ENCODE measurements at regions not wholly inside any gene's neighbourhood (a gene's known extent, or its start where the extent isn't known, plus 50 kb on each side); places are given as distances from the start of the nearest gene placed in this dataset.

DNA sequence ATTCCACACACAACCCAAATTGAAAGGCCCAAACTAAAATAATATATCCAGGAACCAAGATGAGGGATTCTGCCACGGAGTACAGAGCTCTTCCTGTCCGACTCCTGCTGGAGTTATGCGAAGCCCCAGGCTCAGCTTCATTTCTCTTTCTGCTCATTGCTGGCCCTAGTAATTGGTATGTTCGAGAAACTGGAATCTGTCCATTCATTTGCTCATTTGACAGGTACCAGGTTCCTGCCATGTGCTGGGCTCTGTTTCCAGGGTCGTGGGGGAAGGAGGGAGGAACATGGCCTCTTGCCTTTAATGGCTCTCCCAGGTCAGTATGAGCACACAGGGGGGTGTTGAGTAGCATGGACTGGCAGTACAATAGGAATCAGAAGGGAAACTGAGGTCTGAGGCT, 179.2 kb upstream of the SHH start:
- H3K27ac Mint-ChIP-seq (ENCODE audit: unreplicated experiment), result no peak overlapping the region
- no peak overlapping the region for H3K4me2 ChIP-seq (ENCODE audit: low read length)
- H3K4me3 ChIP-seq (ENCODE audit: insufficient read depth, low read depth, low read length), result no peak overlapping the region
- H3K36me3 ChIP-seq (ENCODE audit: insufficient read depth, low read length), result no peaks in the 10 kb centered on the region
- no peak overlapping the region for H3K9ac ChIP-seq (ENCODE audit: low read length)
- FAIRE-seq, result no peak
- H2AFZ ChIP-seq (ENCODE audit: low read depth, low read length), result no peak overlapping the region
- no peaks in the 10 kb centered on the region for H3K4me1 ChIP-seq (ENCODE audit: insufficient read depth, low read length)
- no peak overlapping the region for H3K27ac ChIP-seq (ENCODE audit: low read depth, low read length)
- no peak overlapping the region for H3K4me3 Mint-ChIP-seq (ENCODE audit: unreplicated experiment)
- H3K9me3 ChIP-seq (ENCODE audit: insufficient read depth, low read depth, low read length), result peaks cover 2% of the 10 kb centered on the region
- DNase-seq (ENCODE audit: low read depth), result no peak
- no peaks in the 10 kb centered on the region for H3K27me3 ChIP-seq (ENCODE audit: insufficient read depth, low read length)
- no peaks in the 10 kb centered on the region for H3K79me2 ChIP-seq (ENCODE audit: insufficient read depth, low read length)
- TF ChIP-seq, protein P1, sequence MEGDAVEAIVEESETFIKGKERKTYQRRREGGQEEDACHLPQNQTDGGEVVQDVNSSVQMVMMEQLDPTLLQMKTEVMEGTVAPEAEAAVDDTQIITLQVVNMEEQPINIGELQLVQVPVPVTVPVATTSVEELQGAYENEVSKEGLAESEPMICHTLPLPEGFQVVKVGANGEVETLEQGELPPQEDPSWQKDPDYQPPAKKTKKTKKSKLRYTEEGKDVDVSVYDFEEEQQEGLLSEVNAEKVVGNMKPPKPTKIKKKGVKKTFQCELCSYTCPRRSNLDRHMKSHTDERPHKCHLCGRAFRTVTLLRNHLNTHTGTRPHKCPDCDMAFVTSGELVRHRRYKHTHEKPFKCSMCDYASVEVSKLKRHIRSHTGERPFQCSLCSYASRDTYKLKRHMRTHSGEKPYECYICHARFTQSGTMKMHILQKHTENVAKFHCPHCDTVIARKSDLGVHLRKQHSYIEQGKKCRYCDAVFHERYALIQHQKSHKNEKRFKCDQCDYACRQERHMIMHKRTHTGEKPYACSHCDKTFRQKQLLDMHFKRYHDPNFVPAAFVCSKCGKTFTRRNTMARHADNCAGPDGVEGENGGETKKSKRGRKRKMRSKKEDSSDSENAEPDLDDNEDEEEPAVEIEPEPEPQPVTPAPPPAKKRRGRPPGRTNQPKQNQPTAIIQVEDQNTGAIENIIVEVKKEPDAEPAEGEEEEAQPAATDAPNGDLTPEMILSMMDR (IDR thresholded peaks at IDR 0.05; ENCODE audit: insufficient read depth, low read depth, low read length), result no peak
- TF ChIP-seq EZH2 (IDR thresholded peaks at IDR 0.05; ENCODE audit: insufficient read depth, low read length), result no peak
- H4K20me1 ChIP-seq (ENCODE audit: insufficient read depth, low read length), result no peaks in the 10 kb centered on the region
- peaks cover 1% of the 10 kb centered on the region for H3K36me3 Mint-ChIP-seq (ENCODE audit: low read depth, unreplicated experiment)
- H3K27me3 Mint-ChIP-seq (ENCODE audit: low read depth, unreplicated experiment), result peaks cover 71% of the 10 kb centered on the region
- peaks cover 20% of the 10 kb centered on the region for H3K9me3 Mint-ChIP-seq (ENCODE audit: unreplicated experiment)
- H3K4me1 Mint-ChIP-seq (ENCODE audit: low read depth, unreplicated experiment), result no peaks in the 10 kb centered on the region

DNA sequence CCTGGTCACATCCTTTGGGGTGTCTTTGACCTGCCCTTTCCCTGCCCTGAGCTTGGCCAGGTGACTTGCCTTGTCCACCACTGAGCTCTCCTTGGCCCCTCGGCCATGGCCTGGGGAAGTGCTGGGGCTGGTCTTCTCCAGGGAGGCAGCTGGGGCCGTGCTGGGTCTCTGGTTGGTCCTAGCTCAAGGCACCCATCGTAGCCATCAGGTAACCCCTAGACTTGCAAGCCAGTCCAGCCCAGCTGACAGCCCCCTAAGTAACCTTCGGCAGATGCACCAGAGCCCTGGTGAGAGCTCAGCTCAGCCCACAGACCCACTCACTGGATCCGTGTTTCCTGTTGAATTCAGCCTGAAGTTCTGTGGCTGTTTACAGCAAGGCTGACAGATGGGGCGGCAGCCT, 176.2 kb upstream of the SHH start:
- Histone ChIP-seq H3K79me2 (ENCODE audit: insufficient read depth, low read length) (no peaks in the 10 kb centered on the region), H3K4me3 (ENCODE audit: insufficient read depth, low read depth, low read length) (no peak overlapping the region), H2AFZ (ENCODE audit: low read depth, low read length) (no peak overlapping the region), H4K20me1 (ENCODE audit: insufficient read depth, low read length) (no peaks in the 10 kb centered on the region), H3K9ac (ENCODE audit: low read length) (no peak overlapping the region), H3K4me2 (ENCODE audit: low read length) (no peak overlapping the region), H3K9me3 (ENCODE audit: insufficient read depth, low read depth, low read length) (peaks cover 2% of the 10 kb centered on the region), H3K4me1 (ENCODE audit: insufficient read depth, low read length) (no peaks in the 10 kb centered on the region), H3K36me3 (ENCODE audit: insufficient read depth, low read length) (no peaks in the 10 kb centered on the region), H3K27ac (ENCODE audit: low read depth, low read length) (no peak overlapping the region), H3K27me3 (ENCODE audit: insufficient read depth, low read length) (no peaks in the 10 kb centered on the region)
- no peak for FAIRE-seq
- peaks cover 67% of the 10 kb centered on the region for H3K27me3 Mint-ChIP-seq (ENCODE audit: low read depth, unreplicated experiment)
- H3K4me3 Mint-ChIP-seq (ENCODE audit: unreplicated experiment), result no peak overlapping the region
- H3K4me1 Mint-ChIP-seq (ENCODE audit: low read depth, unreplicated experiment), result no peaks in the 10 kb centered on the region
- H3K36me3 Mint-ChIP-seq (ENCODE audit: low read depth, unreplicated experiment), result peaks cover 2% of the 10 kb centered on the region
- H3K9me3 Mint-ChIP-seq (ENCODE audit: unreplicated experiment), result peaks cover 20% of the 10 kb centered on the region
- TF ChIP-seq, protein P1 (IDR thresholded peaks at IDR 0.05; ENCODE audit: insufficient read depth, low read depth, low read length), result no peak
- TF ChIP-seq EZH2 (IDR thresholded peaks at IDR 0.05; ENCODE audit: insufficient read depth, low read length), result no peak
- no peak for DNase-seq (ENCODE audit: low read depth)
- no peak overlapping the region for H3K27ac Mint-ChIP-seq (ENCODE audit: unreplicated experiment)

DNA sequence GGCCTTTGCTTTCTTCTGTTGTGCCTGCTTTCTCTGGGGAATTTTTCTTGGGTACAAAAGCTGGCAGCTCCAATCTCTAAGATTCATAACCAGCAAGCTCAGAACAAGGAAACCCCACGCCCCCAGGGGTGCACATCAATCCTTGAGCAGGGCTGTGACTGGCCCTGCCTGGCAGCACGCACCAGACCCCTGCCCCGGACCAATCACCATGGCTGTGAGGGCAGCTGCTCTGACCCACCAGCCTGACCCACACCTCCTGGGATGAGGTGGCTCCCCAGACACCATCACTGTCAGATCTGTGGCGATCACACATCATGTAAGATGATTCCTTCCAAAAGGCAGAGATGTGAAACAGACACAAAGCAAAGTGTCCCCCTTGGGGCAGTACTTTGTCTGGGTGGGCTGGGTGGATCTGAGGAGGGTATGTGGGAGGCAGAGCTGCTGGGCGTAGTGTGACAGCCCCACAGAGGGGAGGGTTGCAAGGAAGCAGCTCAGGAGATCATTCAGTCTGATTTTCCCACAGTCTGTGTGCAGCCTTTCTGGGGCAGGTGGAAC, 175.5 kb upstream of the SHH start:
- Mint-ChIP-seq H3K27ac (ENCODE audit: unreplicated experiment) (no peak overlapping the region), H3K27me3 (ENCODE audit: low read depth, unreplicated experiment) (peaks cover 63% of the 10 kb centered on the region), H3K4me3 (ENCODE audit: unreplicated experiment) (no peak overlapping the region), H3K36me3 (ENCODE audit: low read depth, unreplicated experiment) (peaks cover 2% of the 10 kb centered on the region), H3K4me1 (ENCODE audit: low read depth, unreplicated experiment) (no peaks in the 10 kb centered on the region), H3K9me3 (ENCODE audit: unreplicated experiment) (peaks cover 20% of the 10 kb centered on the region)
- Histone ChIP-seq H3K4me3 (ENCODE audit: insufficient read depth, low read depth, low read length) (no peak overlapping the region), H3K27me3 (ENCODE audit: insufficient read depth, low read length) (no peaks in the 10 kb centered on the region), H3K9me3 (ENCODE audit: insufficient read depth, low read depth, low read length) (peaks cover 2% of the 10 kb centered on the region), H2AFZ (ENCODE audit: low read depth, low read length) (no peak overlapping the region), H4K20me1 (ENCODE audit: insufficient read depth, low read length) (no peaks in the 10 kb centered on the region), H3K9ac (ENCODE audit: low read length) (no peak overlapping the region), H3K4me1 (ENCODE audit: insufficient read depth, low read length) (no peaks in the 10 kb centered on the region), H3K79me2 (ENCODE audit: insufficient read depth, low read length) (no peaks in the 10 kb centered on the region), H3K36me3 (ENCODE audit: insufficient read depth, low read length) (no peaks in the 10 kb centered on the region), H3K27ac (ENCODE audit: low read depth, low read length) (no peak overlapping the region), H3K4me2 (ENCODE audit: low read length) (no peak overlapping the region)
- FAIRE-seq, result no peak
- TF ChIP-seq, protein P1 (IDR thresholded peaks at IDR 0.05; ENCODE audit: insufficient read depth, low read depth, low read length), result no peak
- no peak for TF ChIP-seq EZH2 (IDR thresholded peaks at IDR 0.05; ENCODE audit: insufficient read depth, low read length)
- DNase-seq (ENCODE audit: low read depth), result no peak
